ENCODE measurements at regions not wholly inside any gene's neighbourhood (a gene's known extent, or its start where the extent isn't known, plus 50 kb on each side); places are given as distances from the start of the nearest gene placed in this dataset.
"Not testable (repeated sequence)": the region's sequence is repeated elsewhere in the genome, so short reads cannot be mapped to it uniquely, and the experiment has no call there.

- no peak overlapping the region for H3K4me3 ChIP-seq (ENCODE audit: low read length)
- DNase-seq (ENCODE audit: low read depth), result no peak
- TF ChIP-seq, protein P1, sequence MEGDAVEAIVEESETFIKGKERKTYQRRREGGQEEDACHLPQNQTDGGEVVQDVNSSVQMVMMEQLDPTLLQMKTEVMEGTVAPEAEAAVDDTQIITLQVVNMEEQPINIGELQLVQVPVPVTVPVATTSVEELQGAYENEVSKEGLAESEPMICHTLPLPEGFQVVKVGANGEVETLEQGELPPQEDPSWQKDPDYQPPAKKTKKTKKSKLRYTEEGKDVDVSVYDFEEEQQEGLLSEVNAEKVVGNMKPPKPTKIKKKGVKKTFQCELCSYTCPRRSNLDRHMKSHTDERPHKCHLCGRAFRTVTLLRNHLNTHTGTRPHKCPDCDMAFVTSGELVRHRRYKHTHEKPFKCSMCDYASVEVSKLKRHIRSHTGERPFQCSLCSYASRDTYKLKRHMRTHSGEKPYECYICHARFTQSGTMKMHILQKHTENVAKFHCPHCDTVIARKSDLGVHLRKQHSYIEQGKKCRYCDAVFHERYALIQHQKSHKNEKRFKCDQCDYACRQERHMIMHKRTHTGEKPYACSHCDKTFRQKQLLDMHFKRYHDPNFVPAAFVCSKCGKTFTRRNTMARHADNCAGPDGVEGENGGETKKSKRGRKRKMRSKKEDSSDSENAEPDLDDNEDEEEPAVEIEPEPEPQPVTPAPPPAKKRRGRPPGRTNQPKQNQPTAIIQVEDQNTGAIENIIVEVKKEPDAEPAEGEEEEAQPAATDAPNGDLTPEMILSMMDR (conservative IDR thresholded peaks at IDR 0.05; ENCODE audit: low read depth, low read length), result no peak
Observed at GRCh38 chr2:234172532-234172931, 122.0 kb downstream of the SPP2 start.

GRCh38 chr2:234172066-234172465, 121.6 kb downstream of the SPP2 start:
- TF ChIP-seq, protein P1 (conservative IDR thresholded peaks at IDR 0.05; ENCODE audit: low read depth, low read length), result no peak
- H3K4me3 ChIP-seq (ENCODE audit: low read length), result no peak overlapping the region
- DNase-seq (ENCODE audit: low read depth), result no peak

DNA sequence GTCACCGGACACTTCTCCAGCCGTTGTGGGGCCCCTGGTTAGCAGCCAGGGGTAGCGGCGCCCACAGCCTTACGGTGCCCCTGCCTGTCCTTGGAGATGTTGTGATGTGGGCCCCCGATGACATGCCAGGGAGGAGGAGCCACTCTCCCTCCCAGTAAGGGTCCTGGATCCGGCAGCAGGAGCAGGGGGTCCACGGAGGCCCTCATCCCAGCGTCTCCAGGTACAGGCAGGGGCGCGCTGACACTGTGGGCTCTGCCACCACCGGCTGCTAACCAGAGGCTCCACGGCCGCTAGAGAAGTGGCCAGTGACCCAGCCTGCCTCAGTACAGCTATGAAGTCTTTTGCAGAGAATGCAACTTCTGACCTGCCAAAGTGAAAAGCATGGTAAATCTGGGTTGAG, 121.2 kb downstream of the SPP2 start:
- no peak overlapping the region for H3K4me3 ChIP-seq (ENCODE audit: low read length)
- no peak for DNase-seq (ENCODE audit: low read depth)
- TF ChIP-seq, protein P1 (conservative IDR thresholded peaks at IDR 0.05; ENCODE audit: low read depth, low read length), result no peak

DNA sequence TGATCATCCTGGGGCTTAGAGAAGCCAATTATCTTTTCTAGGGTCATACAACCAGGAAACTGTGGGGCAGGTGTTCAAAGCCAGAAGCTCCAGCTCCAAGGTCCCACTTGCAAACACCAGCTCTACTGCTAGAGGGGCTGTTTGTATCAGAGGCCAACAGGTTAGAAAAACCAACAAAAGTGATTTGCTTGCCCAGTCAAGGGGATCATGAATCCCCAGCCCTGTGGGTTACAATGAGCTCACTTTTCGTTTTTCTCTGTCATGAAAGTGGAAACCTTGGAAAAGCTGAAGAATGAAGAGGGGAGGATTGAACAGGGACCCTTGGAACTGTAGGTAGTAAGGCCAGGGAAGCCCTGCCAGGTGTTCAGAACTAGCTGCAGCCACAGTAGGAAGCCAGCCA, 119.2 kb downstream of the SPP2 start:
- DNase-seq (ENCODE audit: low read depth), result no peak
- H3K4me3 ChIP-seq (ENCODE audit: low read length), result no peak overlapping the region
- TF ChIP-seq, protein P1 (conservative IDR thresholded peaks at IDR 0.05; ENCODE audit: low read depth, low read length), result no peak

DNA sequence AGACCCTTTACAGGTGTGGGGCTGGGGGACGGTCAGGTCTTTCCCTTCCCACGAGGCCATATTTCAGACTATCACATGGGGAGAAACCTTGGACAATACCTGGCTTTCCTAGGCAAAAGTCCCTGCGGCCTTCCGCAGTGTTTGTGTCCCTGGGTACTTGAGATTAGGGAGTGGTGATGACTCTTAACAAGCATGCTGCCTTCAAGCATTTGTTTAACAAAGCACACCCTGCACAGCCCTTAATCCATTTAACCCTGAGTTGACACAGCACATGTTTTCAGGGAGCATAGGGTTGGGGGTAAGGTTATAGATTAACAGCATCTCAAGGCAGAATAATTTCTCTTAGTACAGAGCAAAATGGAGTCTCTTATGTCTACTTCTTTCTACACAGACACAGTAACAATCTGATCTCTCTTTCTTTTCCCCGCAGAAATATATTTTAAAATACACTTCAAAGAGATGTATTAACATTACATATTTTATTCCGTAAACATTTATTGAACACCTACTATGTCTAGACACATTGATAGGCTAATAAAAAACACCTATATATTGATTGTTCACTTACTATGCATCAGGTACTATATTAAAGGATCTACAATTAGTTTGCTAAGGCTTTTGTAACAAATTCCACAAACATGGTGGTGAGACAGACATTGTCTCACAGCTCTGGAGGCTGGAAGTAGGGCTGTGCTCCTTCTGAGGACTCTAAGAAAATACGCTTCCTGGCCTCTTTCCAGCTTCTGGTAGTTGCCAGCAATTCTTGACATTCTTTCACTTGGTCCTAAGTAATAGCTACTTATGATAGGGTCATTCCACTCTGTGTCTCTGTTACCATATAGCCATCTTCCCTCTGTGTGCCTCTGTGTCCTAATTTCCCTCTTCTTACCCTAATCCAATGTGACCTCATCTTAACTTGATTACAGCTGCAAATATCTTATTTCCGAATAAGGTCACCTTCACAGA, 118.4 kb downstream of the SPP2 start:
- DNase-seq (ENCODE audit: low read depth), result peak; percentile 94
- not testable (repeated sequence) for H3K4me3 ChIP-seq (ENCODE audit: low read length)

GRCh38 chr2:234166531-234166930, 116.0 kb downstream of the SPP2 start:
- no peak for DNase-seq (ENCODE audit: low read depth)
- H3K4me3 ChIP-seq (ENCODE audit: low read length), result no peak overlapping the region
- TF ChIP-seq, protein P1 (conservative IDR thresholded peaks at IDR 0.05; ENCODE audit: low read depth, low read length), result no peak

DNA sequence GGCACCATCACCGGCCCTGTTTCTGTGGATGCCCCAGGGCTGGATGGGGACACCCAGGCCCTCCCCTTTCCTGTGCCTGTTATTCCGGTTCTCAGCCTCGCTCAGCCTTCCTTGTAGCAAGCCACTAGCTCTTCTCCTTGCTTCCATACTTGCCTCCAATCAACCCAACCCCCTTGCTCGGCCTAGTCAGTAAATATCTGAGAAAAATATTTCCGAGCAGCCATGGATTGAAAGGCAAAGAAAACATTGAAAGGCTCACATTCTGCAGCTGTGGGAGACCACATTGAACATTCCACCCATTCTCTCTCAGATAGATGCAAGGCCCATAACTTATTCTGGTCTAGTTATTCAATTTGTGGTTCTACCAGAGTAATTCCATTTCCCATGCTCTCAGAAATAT, 114.9 kb downstream of the SPP2 start:
- DNase-seq (ENCODE audit: low read depth), result no peak
- TF ChIP-seq, protein P1 (conservative IDR thresholded peaks at IDR 0.05; ENCODE audit: low read depth, low read length), result no peak

More for the DNA sequence above, 114.9 kb downstream of the SPP2 start:
- no peak overlapping the region for H3K4me3 ChIP-seq (ENCODE audit: low read length)
